HFFc6 (cell line): ENCODE measurements at regions not wholly inside any gene's neighbourhood (a gene's known extent, or its start where the extent isn't known, plus 50 kb on each side); places are given as distances from the start of the nearest gene placed in this dataset.

ENCODE experiments used
- DNase-seq: peaks from one replicate; pipeline ENCODE4 v3.0.0-alpha.2; 2018
- H3K27ac Mint-ChIP-seq: 2 replicates; pipeline ENCODE4 v1.8.0; 2020; ENCODE audit warnings: mild to moderate bottlenecking, mixed read lengths
- H3K27me3 Mint-ChIP-seq: 2 replicates; pipeline ENCODE4 v1.8.0; 2021; ENCODE audit warnings: mild to moderate bottlenecking, moderate library complexity, mixed read lengths; ENCODE audit not compliant: insufficient read depth
- H3K36me3 Mint-ChIP-seq: 2 replicates; pipeline ENCODE4 v1.8.0; 2021; ENCODE audit warnings: low read depth, mixed read lengths
- H3K4me1 Mint-ChIP-seq: 2 replicates; pipeline ENCODE4 v1.8.0; 2020; ENCODE audit warnings: low read depth, mixed read lengths
- H3K4me3 Mint-ChIP-seq: 2 replicates; pipeline ENCODE4 v1.8.0; 2020; ENCODE audit warnings: mild to moderate bottlenecking, moderate library complexity, mixed read lengths
- H3K9me3 Mint-ChIP-seq: 2 replicates; pipeline ENCODE4 v1.8.0; 2020; ENCODE audit warnings: mild to moderate bottlenecking, mixed read lengths
- CTCF ChIP-seq: fragments of 200-600 bp; sonication (generic); IDR thresholded peaks from 2 replicates; pipeline ENCODE4 v1.5.0; 2021; ENCODE audit warnings: antibody characterized with exemption, mild to moderate bottlenecking

- Mint-ChIP-seq H3K27me3 (no peaks in the 10 kb centered on the region; the same call in 1 of the 2 replicates), H3K27ac (no peak overlapping the region), H3K4me1 (no peaks in the 10 kb centered on the region), H3K9me3 (no peaks in the 10 kb centered on the region), H3K36me3 (no peaks in the 10 kb centered on the region), H3K4me3 (no peak overlapping the region)
- TF ChIP-seq CTCF, result no peak
- no peak for DNase-seq
Observed at GRCh38 chr7:26599982-26600381, 264.4 kb downstream of the SKAP2 start.

GRCh38 chr7:26600411-26600810 is 264.0 kb downstream of the SKAP2 start:
- Mint-ChIP-seq H3K27ac (no peak overlapping the region), H3K36me3 (no peaks in the 10 kb centered on the region), H3K4me1 (no peaks in the 10 kb centered on the region), H3K9me3 (no peaks in the 10 kb centered on the region), H3K27me3 (no peaks in the 10 kb centered on the region), H3K4me3 (no peak overlapping the region)
- TF ChIP-seq CTCF, result no peak
- no peak for DNase-seq

GRCh38 chr7:26603631-26604030 is 260.8 kb downstream of the SKAP2 start:
- no peak for TF ChIP-seq CTCF
- Mint-ChIP-seq H3K9me3 (peaks cover 4% of the 10 kb centered on the region; the same call in 1 of the 2 replicates), H3K4me1 (no peaks in the 10 kb centered on the region), H3K4me3 (no peak overlapping the region), H3K27ac (no peak overlapping the region), H3K36me3 (no peaks in the 10 kb centered on the region), H3K27me3 (no peaks in the 10 kb centered on the region)
- no peak for DNase-seq

- no peak overlapping the region for H3K4me3 Mint-ChIP-seq
- H3K4me1 Mint-ChIP-seq, result no peaks in the 10 kb centered on the region
- TF ChIP-seq CTCF, result no peak
- DNase-seq, result no peak
- H3K27me3 Mint-ChIP-seq, result no peaks in the 10 kb centered on the region; the same call in none of the 2 replicates
- no peaks in the 10 kb centered on the region for H3K36me3 Mint-ChIP-seq
- H3K27ac Mint-ChIP-seq, result no peak overlapping the region
- H3K9me3 Mint-ChIP-seq, result peaks cover 9% of the 10 kb centered on the region; the same call in 1 of the 2 replicates
Observed at GRCh38 chr7:26608402-26608801, 256.0 kb downstream of the SKAP2 start.

GRCh38 chr7:26609082-26609481 is 255.3 kb downstream of the SKAP2 start:
- Mint-ChIP-seq H3K27ac (no peak overlapping the region), H3K36me3 (no peaks in the 10 kb centered on the region), H3K4me3 (no peak overlapping the region), H3K27me3 (no peaks in the 10 kb centered on the region; the same call in none of the 2 replicates), H3K9me3 (peaks cover 16% of the 10 kb centered on the region; the same call in 1 of the 2 replicates), H3K4me1 (no peaks in the 10 kb centered on the region)
- no peak for DNase-seq
- TF ChIP-seq CTCF, result no peak

GRCh38 chr7:26609532-26609931 is 254.9 kb downstream of the SKAP2 start:
- no peaks in the 10 kb centered on the region; the same call in none of the 2 replicates for H3K27me3 Mint-ChIP-seq
- no peak for TF ChIP-seq CTCF
- H3K9me3 Mint-ChIP-seq, result peaks cover 17% of the 10 kb centered on the region; the same call in 1 of the 2 replicates
- H3K36me3 Mint-ChIP-seq, result no peaks in the 10 kb centered on the region
- H3K27ac Mint-ChIP-seq, result no peak overlapping the region
- DNase-seq, result no peak
- no peak overlapping the region for H3K4me3 Mint-ChIP-seq
- no peaks in the 10 kb centered on the region for H3K4me1 Mint-ChIP-seq
